PC-9 (cell line): ENCODE measurements at regions not wholly inside any gene's neighbourhood (a gene's known extent, or its start where the extent isn't known, plus 50 kb on each side); places are given as distances from the start of the nearest gene placed in this dataset.

Source experiments
- BruUV-seq: library from RNA; stranded (reverse); fragments of 400-500 nt; replicated peaks from 2 replicates; lab custom pipeline; 2021; lab: Mats Ljungman, UMichigan
- CTCF ChIA-PET: fragments of 300-600 bp; sonication (Branson Sonifier 250); formaldehyde crosslinking; loops from one replicate; lab custom pipeline; 2022; ENCODE audit warnings: antibody characterized with exemption; lab: Charles Lee
- POLR2A ChIA-PET: fragments of 300-600 bp; sonication (Branson Sonifier 250); formaldehyde crosslinking; loops from one replicate; lab custom pipeline; 2022; ENCODE audit warnings: antibody characterized with exemption; ENCODE audit not compliant: unreplicated experiment; lab: Charles Lee
- DNase-seq, 2 experiments: peaks; one replicate each; pipeline versions ENCODE4 v3.0.0 to v3.0.0-alpha.2; 2015 to 2022; ENCODE audit warnings: mixed read lengths in 1 of 2
- H2AFZ ChIP-seq: fragments of 200-600 bp; sonication (generic); 2 replicates; pipeline ENCODE4 v1.8.1; 2017; ENCODE audit warnings: antibody characterized with exemption
- H3F3A ChIP-seq: fragments of 200-600 bp; sonication (generic); 2 replicates; pipeline ENCODE4 v1.8.1; 2017; ENCODE audit warnings: antibody characterized with exemption, mild to moderate bottlenecking, low read depth; ENCODE audit not compliant: insufficient read depth
- H3K27ac ChIP-seq: fragments of 200-600 bp; sonication (generic); 2 replicates; pipeline ENCODE4 v1.6.1; 2016; ENCODE audit warnings: mixed run types
- H3K27me3 ChIP-seq: fragments of 200-600 bp; sonication (generic); 2 replicates; pipeline ENCODE4 v1.6.1; 2016; ENCODE audit warnings: low read depth, mixed run types; ENCODE audit not compliant: insufficient read depth
- H3K36me3 ChIP-seq: fragments of 200-600 bp; sonication (generic); 2 replicates; pipeline ENCODE4 v1.6.1; 2016; ENCODE audit warnings: low read depth, mixed run types
- H3K4me1 ChIP-seq: fragments of 200-600 bp; sonication (generic); replicated peaks from 2 replicates; pipeline ENCODE4 v1.6.1; 2016; ENCODE audit warnings: mixed run types; ENCODE audit not compliant: insufficient read depth
- H3K4me2 ChIP-seq: fragments of 200-600 bp; sonication (generic); 2 replicates; pipeline ENCODE4 v1.6.1; 2017; ENCODE audit warnings: mixed run types
- H3K4me3 ChIP-seq: fragments of 200-600 bp; sonication (generic); 2 replicates; pipeline ENCODE4 v1.6.1; 2016; ENCODE audit warnings: mixed run types
- H3K79me2 ChIP-seq: fragments of 200-600 bp; sonication (generic); 2 replicates; pipeline ENCODE4 v1.6.1; 2017; ENCODE audit warnings: low read depth, mixed run types
- H3K9me2 ChIP-seq: fragments of 200-600 bp; sonication (generic); 2 replicates; pipeline ENCODE4 v1.8.1; 2017; ENCODE audit warnings: mild to moderate bottlenecking; ENCODE audit not compliant: insufficient read depth
- H3K9me3 ChIP-seq: fragments of 200-600 bp; sonication (generic); 2 replicates; pipeline ENCODE4 v1.8.1; 2016; ENCODE audit warnings: low read depth; ENCODE audit not compliant: insufficient read depth
- H4K20me1 ChIP-seq: fragments of 200-600 bp; sonication (generic); 2 replicates; pipeline ENCODE4 v1.8.1; 2017; ENCODE audit not compliant: insufficient read depth
- EZH2 ChIP-seq: fragments of 200-600 bp; sonication (generic); IDR thresholded peaks from 2 replicates; pipeline ENCODE4 v1.8.0; 2017; ENCODE audit warnings: antibody characterized with exemption, low read depth
- intact Hi-C: fragments of 100-400 bp; cut with micrococcal nuclease; formaldehyde crosslinking; loops from one replicate; pipeline ENCODE4 v1.10.0; 2022; ENCODE audit not compliant: unreplicated experiment
- TF ChIP-seq, protein P1 (sequence below): fragments of 200-600 bp; sonication (generic); conservative IDR thresholded peaks from 2 replicates; pipeline ENCODE4 v1.6.1; 2017; ENCODE audit warnings: mixed run types, antibody characterized with exemption, mild to moderate bottlenecking, moderate library complexity

DNA sequence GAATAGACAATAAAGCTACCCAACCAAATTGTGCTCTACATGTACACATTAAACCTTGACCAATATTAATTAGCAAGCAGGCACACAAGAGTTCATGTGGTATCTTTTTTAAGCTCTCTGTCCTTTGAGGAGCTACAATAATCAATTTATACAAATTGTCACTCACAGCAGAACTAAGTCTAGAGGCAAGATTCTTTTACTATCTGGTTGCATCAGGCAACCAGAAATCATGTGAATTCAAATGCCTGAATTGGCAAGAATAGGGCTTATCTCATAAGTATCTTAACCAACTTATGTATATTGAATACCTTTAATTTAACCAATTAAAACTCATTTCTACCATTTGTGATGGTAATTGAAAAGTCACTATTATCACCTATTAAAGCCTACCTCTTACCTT, 145.5 kb upstream of the HAPLN1 start:
- Histone ChIP-seq H3K9me2 (no peaks in the 10 kb centered on the region), H3K27me3 (no peaks in the 10 kb centered on the region), H3K79me2 (no peaks in the 10 kb centered on the region), H2AFZ (no peak overlapping the region), H3K4me2 (no peak overlapping the region), H3K4me1 (no peaks in the 10 kb centered on the region), H3K36me3 (no peaks in the 10 kb centered on the region), H3K4me3 (no peak overlapping the region), H3K27ac (no peak overlapping the region), H3K9me3 (no peaks in the 10 kb centered on the region), H4K20me1 (no peaks in the 10 kb centered on the region), H3F3A (no peaks in the 10 kb centered on the region)
- TF ChIP-seq, protein P1, sequence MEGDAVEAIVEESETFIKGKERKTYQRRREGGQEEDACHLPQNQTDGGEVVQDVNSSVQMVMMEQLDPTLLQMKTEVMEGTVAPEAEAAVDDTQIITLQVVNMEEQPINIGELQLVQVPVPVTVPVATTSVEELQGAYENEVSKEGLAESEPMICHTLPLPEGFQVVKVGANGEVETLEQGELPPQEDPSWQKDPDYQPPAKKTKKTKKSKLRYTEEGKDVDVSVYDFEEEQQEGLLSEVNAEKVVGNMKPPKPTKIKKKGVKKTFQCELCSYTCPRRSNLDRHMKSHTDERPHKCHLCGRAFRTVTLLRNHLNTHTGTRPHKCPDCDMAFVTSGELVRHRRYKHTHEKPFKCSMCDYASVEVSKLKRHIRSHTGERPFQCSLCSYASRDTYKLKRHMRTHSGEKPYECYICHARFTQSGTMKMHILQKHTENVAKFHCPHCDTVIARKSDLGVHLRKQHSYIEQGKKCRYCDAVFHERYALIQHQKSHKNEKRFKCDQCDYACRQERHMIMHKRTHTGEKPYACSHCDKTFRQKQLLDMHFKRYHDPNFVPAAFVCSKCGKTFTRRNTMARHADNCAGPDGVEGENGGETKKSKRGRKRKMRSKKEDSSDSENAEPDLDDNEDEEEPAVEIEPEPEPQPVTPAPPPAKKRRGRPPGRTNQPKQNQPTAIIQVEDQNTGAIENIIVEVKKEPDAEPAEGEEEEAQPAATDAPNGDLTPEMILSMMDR, result no peak
- intact Hi-C loops, result no loop called here
- no TSS peak for BruUV-seq
- ChIA-PET CTCF (no interaction called here), POLR2A (no interaction called here)
- no peak for DNase-seq

DNA sequence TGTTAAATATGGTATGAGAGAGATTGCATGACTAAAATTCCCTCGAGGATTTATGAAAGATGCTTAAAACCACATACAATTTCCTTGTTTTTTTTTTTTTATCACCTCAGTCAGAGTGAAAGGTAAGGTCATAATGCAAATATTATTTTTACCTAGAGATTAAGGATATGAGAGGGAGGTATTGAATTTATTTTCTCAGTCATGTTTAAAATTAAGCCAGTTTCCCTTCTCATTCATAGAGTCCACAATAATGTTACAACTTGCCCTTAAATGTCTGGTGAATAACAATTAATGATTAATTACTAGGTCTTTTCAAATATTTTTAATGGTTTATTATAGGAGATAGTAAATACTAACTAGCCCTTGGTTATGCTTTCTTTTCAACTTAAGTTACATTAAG, 144.9 kb upstream of the HAPLN1 start:
- no TSS peak for BruUV-seq
- Histone ChIP-seq H4K20me1 (no peaks in the 10 kb centered on the region), H3K9me2 (no peaks in the 10 kb centered on the region), H3K27me3 (no peaks in the 10 kb centered on the region), H3K79me2 (no peaks in the 10 kb centered on the region), H3K9me3 (no peaks in the 10 kb centered on the region), H3F3A (no peaks in the 10 kb centered on the region), H3K4me3 (no peak overlapping the region), H3K4me2 (no peak overlapping the region), H3K36me3 (no peaks in the 10 kb centered on the region), H3K4me1 (no peaks in the 10 kb centered on the region), H3K27ac (no peak overlapping the region), H2AFZ (no peak overlapping the region)
- no peak for TF ChIP-seq EZH2
- TF ChIP-seq, protein P1, result no peak
- intact Hi-C loops, result no loop called here
- POLR2A ChIA-PET, result no interaction called here
- DNase-seq, result no peak
- CTCF ChIA-PET, result no interaction called here

DNA sequence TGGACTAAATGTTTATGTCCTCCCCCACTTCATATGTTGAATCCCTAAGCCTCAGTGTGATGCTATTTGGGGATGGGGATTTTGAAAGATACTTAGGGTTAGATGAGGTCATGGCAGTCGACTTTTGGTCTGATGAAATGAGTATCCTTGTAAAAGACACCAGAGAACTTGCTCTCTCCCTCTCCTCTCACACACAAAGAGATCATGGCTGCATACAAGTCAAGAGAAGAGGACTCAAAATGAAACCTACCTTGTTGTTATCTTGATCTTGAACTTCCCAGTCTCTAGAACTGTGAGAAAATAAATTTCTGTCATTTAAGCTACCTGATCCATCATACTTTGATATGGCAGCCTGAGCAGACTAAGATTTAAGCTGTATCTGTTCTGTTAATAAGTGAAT, 144.0 kb upstream of the HAPLN1 start:
- H3K9me3 ChIP-seq, result no peaks in the 10 kb centered on the region
- H3K27me3 ChIP-seq, result no peaks in the 10 kb centered on the region
- H3K36me3 ChIP-seq, result no peaks in the 10 kb centered on the region
- H3K9me2 ChIP-seq, result no peaks in the 10 kb centered on the region
- H3F3A ChIP-seq, result no peaks in the 10 kb centered on the region
- DNase-seq, result no peak
- H4K20me1 ChIP-seq, result no peaks in the 10 kb centered on the region
- no peak overlapping the region for H3K27ac ChIP-seq
- CTCF ChIA-PET, result no interaction called here
- POLR2A ChIA-PET, result no interaction called here
- no peaks in the 10 kb centered on the region for H3K4me1 ChIP-seq
- no peak overlapping the region for H2AFZ ChIP-seq
- no peak for TF ChIP-seq EZH2
- TF ChIP-seq, protein P1, result no peak
- H3K79me2 ChIP-seq, result no peaks in the 10 kb centered on the region
- H3K4me3 ChIP-seq, result no peak overlapping the region
- H3K4me2 ChIP-seq, result no peak overlapping the region
- BruUV-seq, result no TSS peak
- intact Hi-C loops, result no loop called here
